Left lung (tissue), 4 donors: ENCODE measurements at regions not wholly inside any gene's neighbourhood (a gene's known extent, or its start where the extent isn't known, plus 50 kb on each side); places are given as distances from the start of the nearest gene placed in this dataset.

Experiments used
- ATAC-seq: fragments of 200-7000 bp; cut with Tn5 transposase; one replicate; pipeline ENCODE4 v1.9.1; 2020; ENCODE audit warnings: moderate library complexity
- DNase-seq, 4 donors: peaks; one replicate each; pipeline ENCODE4 v3.0.0-alpha.2; 2013 to 2020
- H3K27ac ChIP-seq, 2 donors: fragments of 200-600 bp; sonication (generic) in 1 of 2; one replicate each; pipeline versions ENCODE4 v1.5.0 to v1.8.0; 2020 to 2021
- H3K27me3 ChIP-seq, 2 donors: fragments of 200-600 bp; sonication (generic) in 1 of 2; one replicate each; pipeline versions ENCODE4 v1.5.0 to v1.8.0; 2020 to 2021
- H3K36me3 ChIP-seq, 2 donors: fragments of 200-600 bp; sonication (generic) in 1 of 2; one replicate each; pipeline versions ENCODE4 v1.5.0 to v1.8.0; 2020 to 2021
- H3K4me1 ChIP-seq, 2 donors: fragments of 200-600 bp; one replicate each; pipeline ENCODE4 v1.8.0; 2021
- H3K4me3 ChIP-seq, 2 donors: fragments of 200-600 bp; sonication (generic) in 1 of 2; one replicate each; pipeline versions ENCODE4 v1.5.0 to v1.8.0; 2020 to 2021; ENCODE audit warnings: mild to moderate bottlenecking in 1 of 2
- H3K9me3 ChIP-seq, 2 donors: fragments of 200-600 bp; sonication (generic) in 1 of 2; one replicate each; pipeline versions ENCODE4 v1.5.0 to v1.8.0; 2020 to 2021
- intact Hi-C, 2 donors: fragments of 100-400 bp; cut with DNase I; formaldehyde crosslinking; loops; one replicate each; pipeline versions ENCODE4 v1.11.2 to v1.14.2; 2022
- TF ChIP-seq, protein P1 (sequence below), 2 donors: fragments of 200-600 bp; sonication (generic) in 1 of 2; IDR thresholded peaks; one replicate each; pipeline versions ENCODE4 v1.5.0 to v1.8.0; 2021; ENCODE audit warnings: antibody characterized with exemption in 2 of 2
- donor health status: DM: no; HTN: yes; CAD: no.
- donor health status: DM: no; HTN: no; CAD: no.

DNA sequence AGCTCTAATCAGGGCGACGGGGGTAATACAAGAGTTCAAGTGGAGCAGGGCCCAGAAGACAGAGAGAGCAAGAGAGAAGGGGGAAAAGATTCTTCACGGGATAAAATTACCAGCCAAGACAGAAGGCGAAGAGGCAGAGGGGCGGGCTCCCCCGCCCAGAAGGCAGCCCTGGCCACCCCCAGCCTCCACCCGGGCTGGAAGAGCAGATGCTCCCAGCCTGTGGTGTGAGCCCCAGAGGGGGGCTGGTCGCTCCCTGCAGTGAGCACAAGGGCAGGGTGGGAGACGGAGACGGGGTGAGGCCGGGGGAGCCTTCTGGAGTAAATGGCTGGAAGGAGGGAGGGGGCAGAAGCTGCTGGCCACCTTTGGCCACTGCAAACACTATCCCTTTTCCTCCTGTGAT, 1035.6 kb downstream of the VRK1 start:
- intact Hi-C loops: no loop called here
- Histone ChIP-seq H3K4me3 (no peak overlapping the region), H3K36me3 (no peaks in the 10 kb centered on the region), H3K9me3 (no peaks in the 10 kb centered on the region), H3K4me1 (no peaks in the 10 kb centered on the region), H3K27me3 (no peaks in the 10 kb centered on the region), H3K27ac (no peak overlapping the region)
- DNase-seq: peak in 1 of 4 donors; percentile 69
- ATAC-seq: no peak
- TF ChIP-seq, protein P1, sequence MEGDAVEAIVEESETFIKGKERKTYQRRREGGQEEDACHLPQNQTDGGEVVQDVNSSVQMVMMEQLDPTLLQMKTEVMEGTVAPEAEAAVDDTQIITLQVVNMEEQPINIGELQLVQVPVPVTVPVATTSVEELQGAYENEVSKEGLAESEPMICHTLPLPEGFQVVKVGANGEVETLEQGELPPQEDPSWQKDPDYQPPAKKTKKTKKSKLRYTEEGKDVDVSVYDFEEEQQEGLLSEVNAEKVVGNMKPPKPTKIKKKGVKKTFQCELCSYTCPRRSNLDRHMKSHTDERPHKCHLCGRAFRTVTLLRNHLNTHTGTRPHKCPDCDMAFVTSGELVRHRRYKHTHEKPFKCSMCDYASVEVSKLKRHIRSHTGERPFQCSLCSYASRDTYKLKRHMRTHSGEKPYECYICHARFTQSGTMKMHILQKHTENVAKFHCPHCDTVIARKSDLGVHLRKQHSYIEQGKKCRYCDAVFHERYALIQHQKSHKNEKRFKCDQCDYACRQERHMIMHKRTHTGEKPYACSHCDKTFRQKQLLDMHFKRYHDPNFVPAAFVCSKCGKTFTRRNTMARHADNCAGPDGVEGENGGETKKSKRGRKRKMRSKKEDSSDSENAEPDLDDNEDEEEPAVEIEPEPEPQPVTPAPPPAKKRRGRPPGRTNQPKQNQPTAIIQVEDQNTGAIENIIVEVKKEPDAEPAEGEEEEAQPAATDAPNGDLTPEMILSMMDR (IDR thresholded peaks at IDR 0.05): no peak

DNA sequence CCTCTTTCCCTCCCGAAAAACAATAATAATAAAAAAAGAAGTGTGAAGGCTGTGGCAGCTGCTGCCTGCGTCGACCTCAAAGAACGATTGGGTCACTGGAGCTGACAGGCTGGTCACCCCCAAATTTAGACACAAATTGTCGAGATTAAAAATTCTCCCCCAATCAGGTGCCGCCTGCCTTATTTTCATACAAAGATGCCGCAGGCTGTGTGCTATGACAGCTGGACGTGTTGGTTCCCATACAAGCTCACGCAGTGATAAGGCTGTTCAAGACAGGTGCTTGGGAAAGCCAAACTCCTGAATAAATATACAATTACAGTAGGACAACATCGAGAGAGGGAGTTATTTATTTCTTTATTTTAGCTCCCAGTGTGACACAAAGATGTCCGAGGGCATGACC, 1041.8 kb downstream of the VRK1 start:
- DNase-seq (no peak), ATAC-seq (no peak)
- no peaks in the 10 kb centered on the region for H3K36me3 ChIP-seq
- no peaks in the 10 kb centered on the region for H3K27me3 ChIP-seq
- no peaks in the 10 kb centered on the region for H3K4me1 ChIP-seq
- no peak overlapping the region for H3K27ac ChIP-seq
- intact Hi-C loops: no loop called here
- no peak overlapping the region for H3K4me3 ChIP-seq
- TF ChIP-seq, protein P1 (IDR thresholded peaks at IDR 0.05): no peak
- H3K9me3 ChIP-seq: no peaks in the 10 kb centered on the region

DNA sequence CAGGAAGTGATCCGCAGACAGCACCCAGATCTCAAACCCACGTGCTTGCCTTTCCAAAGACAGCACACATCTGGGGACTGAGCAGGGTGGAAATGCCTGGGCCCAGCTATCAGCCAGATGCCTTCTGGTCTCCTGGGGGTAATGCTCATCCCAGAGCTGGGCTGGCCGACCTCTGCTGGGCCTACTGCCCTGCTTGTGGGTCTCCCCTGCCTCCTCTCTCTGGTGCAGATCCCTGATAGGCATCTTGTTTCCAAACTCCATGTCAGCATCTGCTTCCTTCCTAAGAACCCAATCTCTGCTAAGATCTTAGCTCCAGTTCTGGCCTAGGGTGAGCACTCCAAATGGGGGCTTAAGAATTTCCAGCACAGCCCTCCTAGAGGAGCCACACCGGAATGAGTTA, 1043.0 kb downstream of the VRK1 start:
- no peak overlapping the region for H3K27ac ChIP-seq
- H3K9me3 ChIP-seq: no peaks in the 10 kb centered on the region
- H3K27me3 ChIP-seq: no peaks in the 10 kb centered on the region
- no peak for DNase-seq
- no peak for ATAC-seq
- intact Hi-C loops: no loop called here
- H3K4me3 ChIP-seq: no peak overlapping the region
- no peaks in the 10 kb centered on the region for H3K36me3 ChIP-seq
- H3K4me1 ChIP-seq: no peaks in the 10 kb centered on the region
- TF ChIP-seq, protein P1 (IDR thresholded peaks at IDR 0.05): no peak

DNA sequence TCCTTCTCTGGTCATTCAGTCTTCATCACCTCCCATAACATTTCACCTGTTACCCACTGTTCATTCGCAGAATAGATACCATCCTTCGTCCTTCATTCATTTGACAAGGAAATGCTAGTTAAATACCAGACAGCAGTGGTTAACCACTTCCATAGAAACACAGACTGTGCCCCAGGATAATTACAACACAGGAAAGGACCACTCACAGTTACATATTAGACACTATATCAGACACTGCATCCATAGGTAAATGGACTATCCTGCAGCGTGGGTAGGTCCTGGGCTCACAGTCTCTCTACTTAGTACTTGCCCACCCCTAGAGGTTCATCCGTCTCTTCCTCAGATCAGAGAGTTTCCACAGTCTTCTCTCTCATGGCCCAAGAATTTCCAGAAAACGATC, 1044.6 kb downstream of the VRK1 start:
- H3K27me3 ChIP-seq: no peaks in the 10 kb centered on the region
- H3K4me3 ChIP-seq: no peak overlapping the region
- no peaks in the 10 kb centered on the region for H3K36me3 ChIP-seq
- no peak for ATAC-seq
- no peak for DNase-seq
- TF ChIP-seq, protein P1 (IDR thresholded peaks at IDR 0.05): no peak
- no peak overlapping the region for H3K27ac ChIP-seq
- H3K4me1 ChIP-seq: no peaks in the 10 kb centered on the region
- H3K9me3 ChIP-seq: no peaks in the 10 kb centered on the region
- intact Hi-C loops: no loop called here

DNA sequence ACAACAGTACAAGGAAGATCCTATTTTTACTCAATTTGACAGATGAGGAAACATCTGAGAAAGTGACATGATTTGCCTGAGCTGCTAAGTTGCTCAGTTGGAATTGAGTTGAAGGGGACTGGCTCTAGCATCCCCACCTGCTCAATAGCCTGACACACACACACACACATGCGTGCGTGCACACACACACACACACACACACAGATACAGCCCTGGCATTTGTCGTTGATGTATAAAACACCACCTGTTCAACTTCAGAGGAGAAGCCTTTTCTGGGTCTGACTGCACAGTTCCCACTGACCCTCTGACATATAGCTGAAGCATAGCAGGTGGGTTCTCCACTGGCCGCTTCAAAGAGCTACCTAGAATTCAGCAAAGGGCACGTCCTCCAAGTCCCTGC, 1045.9 kb downstream of the VRK1 start:
- TF ChIP-seq, protein P1 (IDR thresholded peaks at IDR 0.05): no peak
- ATAC-seq: no peak
- Histone ChIP-seq H3K27ac (no peak overlapping the region), H3K27me3 (no peaks in the 10 kb centered on the region), H3K36me3 (no peaks in the 10 kb centered on the region), H3K4me3 (no peak overlapping the region), H3K4me1 (no peaks in the 10 kb centered on the region), H3K9me3 (no peaks in the 10 kb centered on the region)
- DNase-seq: no peak
- intact Hi-C loops: no loop called here
